Nephron progenitor cell (in vitro differentiated cells): ENCODE measurements at regions not wholly inside any gene's neighbourhood (a gene's known extent, or its start where the extent isn't known, plus 50 kb on each side); places are given as distances from the start of the nearest gene placed in this dataset.

ENCODE experiments used
- DNase-seq: peaks from one replicate; pipeline ENCODE4 v3.0.0; 2021
- H3K27ac Mint-ChIP-seq: 2 replicates; pipeline ENCODE4 v1.8.0; 2021; ENCODE audit warnings: mild to moderate bottlenecking, moderate library complexity, mixed read lengths
- H3K27me3 Mint-ChIP-seq: 2 replicates; pipeline ENCODE4 v1.8.0; 2021; ENCODE audit warnings: mild to moderate bottlenecking, low read depth, mixed read lengths; ENCODE audit not compliant: poor library complexity
- H3K36me3 Mint-ChIP-seq: 2 replicates; pipeline ENCODE4 v1.8.0; 2021; ENCODE audit warnings: low read depth, mixed read lengths
- H3K4me1 Mint-ChIP-seq: 2 replicates; pipeline ENCODE4 v1.8.0; 2021; ENCODE audit warnings: mixed read lengths
- H3K4me3 Mint-ChIP-seq: 2 replicates; pipeline ENCODE4 v1.8.0; 2021; ENCODE audit warnings: mild to moderate bottlenecking, moderate library complexity, mixed read lengths
- H3K9me3 Mint-ChIP-seq: 2 replicates; pipeline ENCODE4 v1.8.0; 2021; ENCODE audit warnings: mild to moderate bottlenecking, moderate library complexity, mixed read lengths
- CTCF ChIP-seq: fragments of 200-600 bp; sonication (generic); IDR thresholded peaks from 2 replicates; pipeline ENCODE4 v1.5.0; 2021; ENCODE audit warnings: antibody characterized with exemption

- H3K27ac Mint-ChIP-seq, result peak overlapping the region; percentile 68
- H3K27me3 Mint-ChIP-seq, result peaks cover 3% of the 10 kb centered on the region
- H3K4me1 Mint-ChIP-seq, result peaks cover 8% of the 10 kb centered on the region
- H3K9me3 Mint-ChIP-seq, result no peaks in the 10 kb centered on the region
- no peaks in the 10 kb centered on the region for H3K36me3 Mint-ChIP-seq
- no peak overlapping the region for H3K4me3 Mint-ChIP-seq
- TF ChIP-seq CTCF, result no peak
- DNase-seq, result no peak
These were observed 274.5 kb upstream of the NBEA start for GRCh38 chr13:34667286-34668218.

GRCh38 chr13:34671137-34671536 is 270.9 kb upstream of the NBEA start:
- Mint-ChIP-seq H3K27me3 (peaks cover 5% of the 10 kb centered on the region), H3K27ac (no peak overlapping the region), H3K4me3 (no peak overlapping the region), H3K4me1 (peaks cover 8% of the 10 kb centered on the region), H3K36me3 (no peaks in the 10 kb centered on the region), H3K9me3 (no peaks in the 10 kb centered on the region)
- no peak for TF ChIP-seq CTCF
- no peak for DNase-seq

- Mint-ChIP-seq H3K4me3 (no peak overlapping the region), H3K27ac (no peak overlapping the region), H3K4me1 (peaks cover 6% of the 10 kb centered on the region), H3K27me3 (peaks cover 5% of the 10 kb centered on the region), H3K36me3 (no peaks in the 10 kb centered on the region), H3K9me3 (peaks cover 4% of the 10 kb centered on the region)
- DNase-seq, result no peak
- TF ChIP-seq CTCF, result no peak
These were observed 269.4 kb upstream of the NBEA start for GRCh38 chr13:34672631-34673030.

- H3K36me3 Mint-ChIP-seq, result no peaks in the 10 kb centered on the region
- no peaks in the 10 kb centered on the region for H3K4me1 Mint-ChIP-seq
- TF ChIP-seq CTCF, result no peak
- peaks cover 4% of the 10 kb centered on the region for H3K9me3 Mint-ChIP-seq
- no peak overlapping the region for H3K27ac Mint-ChIP-seq
- no peak overlapping the region for H3K4me3 Mint-ChIP-seq
- H3K27me3 Mint-ChIP-seq, result peaks cover 5% of the 10 kb centered on the region
- no peak for DNase-seq
These were observed 266.4 kb upstream of the NBEA start for GRCh38 chr13:34675626-34676025.

GRCh38 chr13:34678154-34678553 is 263.9 kb upstream of the NBEA start:
- no peak for TF ChIP-seq CTCF
- no peak overlapping the region for H3K4me3 Mint-ChIP-seq
- H3K4me1 Mint-ChIP-seq, result peaks cover 5% of the 10 kb centered on the region
- no peak overlapping the region for H3K27ac Mint-ChIP-seq
- H3K9me3 Mint-ChIP-seq, result peaks cover 4% of the 10 kb centered on the region
- DNase-seq, result no peak
- peaks cover 2% of the 10 kb centered on the region for H3K27me3 Mint-ChIP-seq
- H3K36me3 Mint-ChIP-seq, result no peaks in the 10 kb centered on the region
